Jurkat, Clone E6-1 (cell line): ENCODE measurements at regions not wholly inside any gene's neighbourhood (a gene's known extent, or its start where the extent isn't known, plus 50 kb on each side); places are given as distances from the start of the nearest gene placed in this dataset.
"Not testable (repeated sequence)": the region's sequence is repeated elsewhere in the genome, so short reads cannot be mapped to it uniquely, and the experiment has no call there.

Source experiments
- DNase-seq: peaks from one replicate; pipeline ENCODE4 v3.0.0-alpha.2; 2011; ENCODE audit warnings: low read depth, low spot score
- H3K4me3 ChIP-seq: 2 replicates; pipeline ENCODE4 v1.5.1; 2011; ENCODE audit warnings: mild to moderate bottlenecking, low read length, control low read depth, moderate library complexity

GRCh38 chr2:48039209-48039990 is 133.1 kb upstream of the FBXO11 start:
- no peak overlapping the region for H3K4me3 ChIP-seq
- no peak for DNase-seq

DNA sequence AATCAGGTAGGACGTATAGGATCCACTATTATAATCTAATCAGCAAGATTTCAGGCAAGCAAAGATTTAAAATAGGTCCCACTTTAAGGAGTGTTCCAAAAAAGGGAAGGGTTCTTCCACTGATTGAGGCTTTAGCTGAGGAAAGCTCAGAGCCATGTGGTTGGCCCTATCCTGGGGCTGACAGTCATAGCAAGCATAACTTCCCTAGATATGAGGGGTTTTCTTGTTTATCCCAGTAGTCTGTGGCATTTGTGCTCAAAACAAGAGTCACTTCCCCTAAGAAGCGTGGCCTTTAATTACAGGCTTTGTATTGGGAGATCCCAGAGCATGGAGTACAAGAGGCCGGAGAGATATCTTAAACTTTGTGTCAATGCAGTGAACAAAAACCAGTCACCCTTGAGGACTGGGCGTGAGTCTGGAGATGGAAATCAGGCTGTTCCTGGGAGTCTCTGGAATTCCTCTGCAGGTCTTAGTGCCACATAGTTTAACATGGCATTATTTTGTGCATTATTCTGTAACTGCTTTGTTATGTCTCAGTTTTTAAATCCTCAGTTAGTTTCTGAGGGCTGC is 136.9 kb upstream of the FBXO11 start:
- DNase-seq: no peak
- H3K4me3 ChIP-seq: no peak overlapping the region

- no peak for DNase-seq
- H3K4me3 ChIP-seq: no peak overlapping the region
These were observed 137.4 kb upstream of the FBXO11 start for GRCh38 chr2:48043746-48044145.

- H3K4me3 ChIP-seq: no peak overlapping the region
- DNase-seq: no peak
These were observed 139.3 kb upstream of the FBXO11 start for GRCh38 chr2:48045613-48046012.

GRCh38 chr2:48048476-48049171 is 142.3 kb upstream of the FBXO11 start:
- no peak for DNase-seq
- no peak overlapping the region for H3K4me3 ChIP-seq

DNA sequence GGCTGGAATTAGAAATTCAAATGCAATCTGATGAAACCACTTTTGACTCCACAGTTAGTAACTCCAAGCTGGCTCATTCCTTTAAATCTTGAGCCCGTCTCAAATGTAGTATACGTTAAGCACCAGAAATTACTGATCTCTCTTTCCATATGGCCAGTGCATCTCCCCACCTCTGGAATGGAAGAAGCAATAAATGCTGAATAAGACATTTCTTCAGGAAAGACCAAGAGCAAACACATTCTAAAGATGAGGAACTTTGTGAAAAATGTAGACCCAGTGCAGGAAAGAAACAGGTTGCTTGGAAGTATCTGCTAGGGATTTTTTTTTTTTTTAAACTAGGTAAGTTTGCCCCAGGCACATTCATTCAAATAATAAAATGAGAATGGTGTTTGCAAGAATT is 143.1 kb upstream of the FBXO11 start:
- no peak overlapping the region for H3K4me3 ChIP-seq
- DNase-seq: no peak

DNA sequence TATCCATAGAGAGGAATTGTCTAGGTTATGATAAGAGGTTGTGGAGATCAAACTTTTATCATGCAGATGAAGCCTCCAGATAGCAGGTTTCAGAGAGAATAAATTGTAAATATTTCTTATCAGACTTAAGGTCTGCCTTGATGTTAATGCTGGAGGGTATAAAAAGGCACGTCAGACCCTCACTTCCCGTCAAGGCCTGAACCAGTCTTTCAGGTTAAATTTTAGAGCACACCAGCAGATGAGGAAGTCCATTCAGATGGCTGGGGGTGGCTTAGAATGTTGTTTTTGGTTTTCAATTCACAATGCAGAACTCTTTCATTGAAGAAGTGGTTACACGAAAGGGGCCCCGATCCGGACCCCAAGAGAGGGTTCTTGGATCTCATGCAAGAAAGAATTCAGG is 144.4 kb upstream of the FBXO11 start:
- DNase-seq: no peak
- H3K4me3 ChIP-seq: no peak overlapping the region

DNA sequence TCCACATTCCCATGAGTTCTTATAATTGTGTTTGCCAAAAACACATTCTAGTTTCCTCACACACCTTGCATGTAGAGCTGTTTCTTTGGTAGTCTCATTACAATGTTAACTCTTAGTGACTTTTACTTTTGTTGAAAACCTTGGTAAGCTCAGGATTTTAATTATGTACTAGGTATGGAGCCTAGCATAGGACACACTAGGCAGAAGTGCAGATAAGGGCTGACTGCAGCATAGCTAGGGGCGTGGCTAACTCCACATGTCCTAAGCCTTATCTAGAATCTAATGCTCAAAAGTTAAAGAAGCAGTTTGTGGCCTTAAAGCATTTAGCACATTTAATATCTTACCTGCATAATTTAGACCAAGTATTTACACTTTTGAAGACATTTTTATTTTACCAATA is 153.7 kb upstream of the FBXO11 start:
- DNase-seq: no peak
- H3K4me3 ChIP-seq: no peak overlapping the region

DNA sequence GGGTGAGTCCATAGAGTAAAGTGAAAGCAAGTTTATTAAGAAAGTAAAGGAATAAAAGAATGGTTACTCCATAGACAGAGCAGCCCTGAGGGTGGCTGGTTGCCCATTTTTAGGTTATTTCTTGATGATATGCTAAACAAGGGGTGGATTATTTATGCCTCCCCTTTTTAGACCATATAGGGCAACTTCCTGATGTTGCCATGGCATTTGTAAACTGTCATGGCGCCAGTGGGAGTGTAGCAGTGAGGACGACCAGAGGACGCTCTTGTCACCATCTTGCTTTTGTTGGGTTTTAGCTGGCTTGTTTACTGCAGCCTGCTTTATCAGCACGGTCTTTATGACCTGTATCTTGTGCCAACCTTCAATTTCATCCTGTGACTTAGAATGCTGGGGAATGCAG is 155.4 kb upstream of the FBXO11 start:
- not testable (repeated sequence) for H3K4me3 ChIP-seq, DNase-seq

GRCh38 chr2:48065096-48065495 is 158.8 kb upstream of the FBXO11 start:
- DNase-seq: no peak
- H3K4me3 ChIP-seq: no peak overlapping the region

DNA sequence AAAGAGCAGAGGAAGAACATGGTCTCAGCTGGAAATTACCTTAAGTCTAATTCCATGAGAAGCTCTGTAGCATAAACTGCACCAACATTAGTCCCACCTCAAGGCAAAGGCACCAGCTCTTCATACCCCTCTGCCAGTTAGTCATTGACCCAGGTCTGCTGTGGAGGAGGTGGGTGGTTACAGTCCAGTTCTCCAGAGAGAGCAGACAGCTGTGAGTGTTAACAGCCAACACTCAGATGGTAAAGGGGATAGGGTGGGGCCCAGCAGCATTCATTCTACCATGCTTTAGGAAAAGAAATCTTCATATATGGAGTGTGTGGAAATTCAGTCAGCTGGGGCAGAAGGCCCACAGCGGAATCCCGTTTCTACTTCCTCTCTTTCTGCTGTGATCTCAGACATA is 159.7 kb upstream of the FBXO11 start:
- DNase-seq: no peak

DNA sequence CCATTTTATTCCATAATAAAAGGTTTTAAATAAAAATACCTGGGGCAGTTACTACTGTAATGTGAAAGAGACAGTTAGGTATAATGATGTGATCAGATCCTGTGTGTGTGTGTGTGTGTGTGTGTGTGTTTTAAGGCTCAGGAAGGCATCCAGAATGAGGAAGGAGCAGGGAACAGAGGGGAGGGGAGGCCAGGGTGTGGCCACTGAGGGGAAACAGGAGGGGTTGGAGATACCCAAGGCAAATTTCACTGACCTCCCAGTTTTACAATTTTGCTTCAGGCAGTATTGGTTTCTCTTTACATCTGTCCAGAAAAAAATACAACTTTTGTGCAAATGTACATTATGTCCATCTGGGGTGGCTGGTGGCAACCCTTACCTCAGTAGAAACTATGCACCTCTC is 163.5 kb upstream of the FBXO11 start:
- no peak overlapping the region for H3K4me3 ChIP-seq
- no peak for DNase-seq

More for the DNA sequence above, 159.7 kb upstream of the FBXO11 start:
- no peak overlapping the region for H3K4me3 ChIP-seq

GRCh38 chr2:48070415-48070814 is 164.1 kb upstream of the FBXO11 start:
- H3K4me3 ChIP-seq: no peak overlapping the region
- no peak for DNase-seq

GRCh38 chr2:48072583-48072982 is 166.3 kb upstream of the FBXO11 start:
- H3K4me3 ChIP-seq: no peak overlapping the region
- no peak for DNase-seq

- no peak overlapping the region for H3K4me3 ChIP-seq
- no peak for DNase-seq
These were observed 169.3 kb upstream of the FBXO11 start for GRCh38 chr2:48075631-48076030.

GRCh38 chr2:48080534-48081316 is 174.4 kb upstream of the FBXO11 start:
- no peak overlapping the region for H3K4me3 ChIP-seq
- DNase-seq: no peak

DNA sequence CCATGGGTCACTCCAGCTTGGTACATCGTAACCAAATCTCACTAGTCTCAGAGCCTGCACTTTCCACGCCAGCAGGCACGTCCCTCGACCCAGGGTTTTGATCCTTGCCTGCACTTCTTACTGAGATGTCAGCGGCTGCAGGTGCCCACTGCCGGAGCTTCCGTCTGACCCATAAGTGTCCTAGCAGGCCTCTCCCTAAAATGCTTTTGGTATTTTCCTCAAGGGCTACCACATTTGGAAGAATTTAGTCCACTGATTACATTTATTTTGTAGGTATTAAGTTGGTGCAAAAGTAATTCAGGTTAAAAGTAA is 175.0 kb upstream of the FBXO11 start:
- DNase-seq: no peak
- no peak overlapping the region for H3K4me3 ChIP-seq

DNA sequence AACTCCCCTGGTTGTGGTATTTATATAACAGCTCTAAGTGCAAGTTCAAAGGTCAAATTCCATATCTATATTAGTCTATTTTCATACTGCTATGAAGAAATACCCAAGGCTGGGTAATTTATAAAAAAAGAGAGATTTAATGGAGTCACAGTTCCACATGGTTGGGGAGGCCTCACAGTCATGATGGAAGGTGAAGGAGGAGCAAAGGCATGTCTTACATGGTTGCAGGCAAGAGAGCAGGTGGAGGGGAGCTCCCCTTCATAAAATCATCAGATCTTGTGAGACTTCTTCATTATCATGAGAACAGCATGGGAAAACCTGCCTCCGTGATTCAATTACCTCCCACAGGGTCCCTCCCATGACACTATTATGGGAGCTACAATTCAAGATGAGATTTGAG is 179.6 kb upstream of the FBXO11 start:
- H3K4me3 ChIP-seq: no peak overlapping the region
- no peak for DNase-seq

DNA sequence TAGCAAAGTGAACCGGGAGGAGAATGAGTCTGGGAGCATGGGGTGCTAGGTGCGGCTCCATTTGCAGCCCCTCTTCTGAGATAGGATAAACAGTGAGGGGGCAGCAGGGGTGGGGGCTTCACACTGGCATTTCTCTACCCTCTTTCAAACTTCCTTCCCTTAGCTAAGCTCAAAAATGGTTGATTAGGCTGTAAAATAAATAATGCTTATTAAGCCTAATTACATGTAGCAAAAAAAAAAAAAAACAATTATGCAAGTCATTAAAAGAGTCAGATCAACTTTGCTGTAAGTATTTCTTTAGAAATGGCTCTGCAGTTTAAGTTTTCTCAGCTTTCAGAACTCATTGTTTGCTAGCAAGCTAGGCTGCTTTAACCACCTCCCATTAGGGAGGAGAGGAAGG is 182.7 kb upstream of the FBXO11 start:
- no peak overlapping the region for H3K4me3 ChIP-seq
- no peak for DNase-seq

DNA sequence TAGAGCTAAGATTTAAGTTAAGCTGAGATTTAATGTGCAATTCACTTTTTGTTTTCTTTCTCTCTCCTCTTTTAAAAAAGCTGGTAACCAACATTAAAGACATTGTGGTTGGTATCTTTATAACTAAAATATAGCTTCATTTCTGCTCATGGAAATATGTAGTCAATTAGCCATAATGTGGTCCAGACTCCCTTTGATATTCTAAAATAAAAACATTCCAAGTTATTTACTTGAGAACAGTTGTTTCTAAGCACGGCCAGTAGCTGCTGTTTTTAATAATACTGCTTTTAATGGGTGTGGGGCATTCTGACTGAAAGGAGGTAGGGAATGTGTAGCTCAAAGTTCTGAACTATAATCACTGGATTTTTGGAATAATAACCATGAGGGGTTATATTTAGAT is 183.3 kb upstream of the FBXO11 start:
- no peak for DNase-seq

More for the DNA sequence above, 183.3 kb upstream of the FBXO11 start:
- no peak overlapping the region for H3K4me3 ChIP-seq
